Progenitor cell of endocrine pancreas (in vitro differentiated cells): ENCODE measurements at regions not wholly inside any gene's neighbourhood (a gene's known extent, or its start where the extent isn't known, plus 50 kb on each side); places are given as distances from the start of the nearest gene placed in this dataset.

Experiments used
- DNase-seq: peaks from one replicate; pipeline ENCODE4 v3.0.0; 2021; ENCODE audit warnings: low spot score; ENCODE audit not compliant: unreplicated experiment
- H3K27ac Mint-ChIP-seq: 2 replicates; pipeline ENCODE4 v1.8.0; 2021; ENCODE audit warnings: mild to moderate bottlenecking, moderate library complexity, mixed read lengths
- H3K27me3 Mint-ChIP-seq: 2 replicates; pipeline ENCODE4 v1.8.0; 2021; ENCODE audit warnings: mixed read lengths
- H3K36me3 Mint-ChIP-seq: 2 replicates; pipeline ENCODE4 v1.8.0; 2022; ENCODE audit warnings: mixed read lengths; ENCODE audit not compliant: insufficient read depth
- H3K4me1 Mint-ChIP-seq: 2 replicates; pipeline ENCODE4 v1.8.0; 2021; ENCODE audit warnings: low read depth, mixed read lengths
- H3K4me3 Mint-ChIP-seq: 2 replicates; pipeline ENCODE4 v1.8.0; 2021; ENCODE audit warnings: low read depth, mild to moderate bottlenecking, moderate library complexity, mixed read lengths
- H3K9me3 Mint-ChIP-seq: 2 replicates; pipeline ENCODE4 v1.8.0; 2021; ENCODE audit warnings: low read depth, mixed read lengths
- CTCF ChIP-seq: fragments of 200-600 bp; sonication (generic); IDR thresholded peaks from one replicate; pipeline ENCODE4 v1.5.0; 2021; ENCODE audit warnings: antibody characterized with exemption, mild to moderate bottlenecking; ENCODE audit not compliant: unreplicated experiment

GRCh38 chr2:49403637-49404036 is 249.3 kb upstream of the FSHR start:
- no peaks in the 10 kb centered on the region for H3K27me3 Mint-ChIP-seq
- no peaks in the 10 kb centered on the region for H3K4me1 Mint-ChIP-seq
- H3K4me3 Mint-ChIP-seq = no peak overlapping the region
- no peaks in the 10 kb centered on the region for H3K9me3 Mint-ChIP-seq
- no peak overlapping the region for H3K27ac Mint-ChIP-seq
- H3K36me3 Mint-ChIP-seq = no peaks in the 10 kb centered on the region
- DNase-seq = no peak
- TF ChIP-seq CTCF = no peak

GRCh38 chr2:49379406-49379805 is 225.1 kb upstream of the FSHR start:
- no peak overlapping the region for H3K27ac Mint-ChIP-seq
- DNase-seq = no peak
- no peaks in the 10 kb centered on the region for H3K27me3 Mint-ChIP-seq
- H3K9me3 Mint-ChIP-seq = peaks cover 2% of the 10 kb centered on the region
- H3K4me1 Mint-ChIP-seq = no peaks in the 10 kb centered on the region
- H3K4me3 Mint-ChIP-seq = no peak overlapping the region
- no peak for TF ChIP-seq CTCF
- H3K36me3 Mint-ChIP-seq = no peaks in the 10 kb centered on the region

GRCh38 chr2:49371128-49371701 is 216.9 kb upstream of the FSHR start:
- Mint-ChIP-seq H3K36me3 (no peaks in the 10 kb centered on the region), H3K27me3 (peaks cover 3% of the 10 kb centered on the region), H3K4me1 (no peaks in the 10 kb centered on the region), H3K27ac (no peak overlapping the region), H3K9me3 (peaks cover 3% of the 10 kb centered on the region), H3K4me3 (no peak overlapping the region)
- DNase-seq = no peak
- no peak for TF ChIP-seq CTCF

GRCh38 chr2:49369650-49370049 is 215.3 kb upstream of the FSHR start:
- Mint-ChIP-seq H3K27ac (no peak overlapping the region), H3K9me3 (peaks cover 3% of the 10 kb centered on the region), H3K36me3 (no peaks in the 10 kb centered on the region), H3K4me1 (no peaks in the 10 kb centered on the region), H3K4me3 (no peak overlapping the region), H3K27me3 (peaks cover 3% of the 10 kb centered on the region)
- no peak for DNase-seq
- no peak for TF ChIP-seq CTCF

- no peak overlapping the region for H3K4me3 Mint-ChIP-seq
- no peak overlapping the region for H3K27ac Mint-ChIP-seq
- no peaks in the 10 kb centered on the region for H3K9me3 Mint-ChIP-seq
- no peak for DNase-seq
- TF ChIP-seq CTCF = no peak
- peaks cover 3% of the 10 kb centered on the region for H3K27me3 Mint-ChIP-seq
- no peaks in the 10 kb centered on the region for H3K4me1 Mint-ChIP-seq
- H3K36me3 Mint-ChIP-seq = no peaks in the 10 kb centered on the region
These were observed 214.8 kb upstream of the FSHR start for GRCh38 chr2:49369101-49369500.
